Endothelial cell of umbilical vein (primary cell): ENCODE measurements at regions not wholly inside any gene's neighbourhood (a gene's known extent, or its start where the extent isn't known, plus 50 kb on each side); places are given as distances from the start of the nearest gene placed in this dataset.

Source experiments
- CTCF ChIP-seq, 2 donors: IDR thresholded peaks; 1 replicate in 1 of 2; 2 replicates in 1 of 2; pipeline ENCODE4 v1.5.1; 2011; ENCODE audit warnings: low read length in 2 of 2, mild to moderate bottlenecking in 2 of 2, moderate library complexity in 2 of 2, control low read depth in 1 of 2, inconsistent platforms in 1 of 2, low read depth in 1 of 2; ENCODE audit not compliant: insufficient read depth in 1 of 2; ENCODE audit errors: extremely low read depth in 1 of 2
- EZH2 ChIP-seq: IDR thresholded peaks from 2 replicates; pipeline ENCODE4 v1.6.1; 2012; ENCODE audit warnings: borderline replicate concordance, low read depth, mild to moderate bottlenecking, moderate library complexity, low read length, inconsistent platforms; ENCODE audit not compliant: severe bottlenecking
- MAX ChIP-seq: IDR thresholded peaks from 2 replicates; pipeline ENCODE4 v1.6.1; 2011; ENCODE audit not compliant: insufficient read depth, insufficient read length
- POLR2A ChIP-seq: IDR thresholded peaks from 2 replicates; pipeline ENCODE4 v1.6.1; 2012; ENCODE audit warnings: low read depth, mild to moderate bottlenecking, control low read depth, low read length
- POLR2AphosphoS5 ChIP-seq: IDR thresholded peaks from 2 replicates; pipeline ENCODE4 v1.6.1; 2012; ENCODE audit warnings: low read depth, mild to moderate bottlenecking, control low read depth, low read length, moderate library complexity; ENCODE audit not compliant: insufficient read depth

GRCh38 chr4:187744911-187745310 is 250.7 kb upstream of the ZFP42 start:
- TF ChIP-seq CTCF (IDR thresholded peaks at IDR 0.05; ENCODE audit: extremely low read depth in 1 of 2, insufficient read depth in 1 of 2, low read depth in 1 of 2, low read length in 2 of 2), result no peak
- no peak for TF ChIP-seq EZH2
- TF ChIP-seq POLR2AphosphoS5, result no peak
- TF ChIP-seq POLR2A, result no peak
- no peak for TF ChIP-seq MAX
